ENCODE measurements at regions not wholly inside any gene's neighbourhood (a gene's known extent, or its start where the extent isn't known, plus 50 kb on each side); places are given as distances from the start of the nearest gene placed in this dataset.

GRCh38 chr15:62758126-62758951 lies 284.2 kb upstream of the TPM1 start:
- DNase-seq = no peak

GRCh38 chr15:62758952-62759349 lies 283.6 kb upstream of the TPM1 start:
- no peak for DNase-seq

GRCh38 chr15:62760538-62760937 lies 282.0 kb upstream of the TPM1 start:
- no peak for DNase-seq

- DNase-seq = no peak
Observed at GRCh38 chr15:62765916-62766315, 276.6 kb upstream of the TPM1 start.

GRCh38 chr15:62766599-62766998 lies 275.9 kb upstream of the TPM1 start:
- no peak for DNase-seq

GRCh38 chr15:62769604-62770003 lies 272.9 kb upstream of the TPM1 start:
- DNase-seq = no peak

- no peak for DNase-seq
Observed at GRCh38 chr15:62770111-62770660, 272.4 kb upstream of the TPM1 start.

- no peak for DNase-seq
Observed at GRCh38 chr15:62770752-62771151, 271.8 kb upstream of the TPM1 start.

- no peak for DNase-seq
Observed at GRCh38 chr15:62771234-62771633, 271.3 kb upstream of the TPM1 start.

- no peak for DNase-seq
Observed at GRCh38 chr15:62773369-62774165, 269.0 kb upstream of the TPM1 start.

- no peak for DNase-seq
Observed at GRCh38 chr15:62775932-62776331, 266.6 kb upstream of the TPM1 start.

GRCh38 chr15:62777671-62778070 lies 264.9 kb upstream of the TPM1 start:
- DNase-seq = no peak

GRCh38 chr15:62779036-62779770 lies 263.3 kb upstream of the TPM1 start:
- no peak for DNase-seq

- no peak for DNase-seq
Observed at GRCh38 chr15:62779899-62780298, 262.6 kb upstream of the TPM1 start.

GRCh38 chr15:62781081-62781497 lies 261.5 kb upstream of the TPM1 start:
- DNase-seq = no peak

GRCh38 chr15:62782071-62782841 lies 260.3 kb upstream of the TPM1 start:
- peak; percentile 72 for DNase-seq

GRCh38 chr15:62782896-62783295 lies 259.7 kb upstream of the TPM1 start:
- DNase-seq = no peak

- DNase-seq = no peak
Observed at GRCh38 chr15:62783303-62783957, 259.1 kb upstream of the TPM1 start.

GRCh38 chr15:62785881-62786828 lies 256.4 kb upstream of the TPM1 start:
- no peak for DNase-seq

- no peak for DNase-seq
Observed at GRCh38 chr15:62787401-62787800, 255.1 kb upstream of the TPM1 start.

GRCh38 chr15:62788224-62788623 lies 254.3 kb upstream of the TPM1 start:
- no peak for DNase-seq

Data from NCI-H345 (cell line).